HCT116 (cell line): ENCODE measurements at regions not wholly inside any gene's neighbourhood (a gene's known extent, or its start where the extent isn't known, plus 50 kb on each side); places are given as distances from the start of the nearest gene placed in this dataset.

Source experiments
- ATAC-seq: fragments of 200-7000 bp; cut with Tn5 transposase; 2 replicates; pipeline ENCODE4 v1.9.1; 2020; ENCODE audit warnings: mild to moderate bottlenecking, moderate library complexity
- BruUV-seq: library from RNA; stranded (reverse); fragments of 400-500 nt; replicated peaks from 2 replicates; lab custom pipeline; 2021; lab: Mats Ljungman, UMichigan
- CTCF ChIA-PET: fragments of 300-600 bp; sonication (Branson Sonifier 250); formaldehyde crosslinking; loops from one replicate; lab custom pipeline; 2021; ENCODE audit warnings: antibody characterized with exemption; lab: Charles Lee
- POLR2A ChIA-PET: fragments of 300-600, 350-600 bp; sonication (Branson Sonifier 250); formaldehyde crosslinking; loops from one replicate; lab custom pipeline; 2021; ENCODE audit warnings: antibody characterized with exemption; lab: Charles Lee
- RAD21 ChIA-PET, 2 experiments: fragments of 300-600 bp; sonication (Branson Sonifier 250); formaldehyde crosslinking; loops; one replicate each; lab custom pipeline; 2023; ENCODE audit warnings: low total read pairs in 2 of 2; ENCODE audit not compliant: uncharacterized antibody in 2 of 2, unreplicated experiment in 2 of 2, low non-redundant PET in 1 of 2; lab: Charles Lee
- DNase-seq: peaks from one replicate; pipeline ENCODE4 v3.0.0-alpha.2; 2010; ENCODE audit warnings: low read depth, low spot score
- H2AFZ ChIP-seq: fragments of 200-600 bp; shearing (Covaris generic), sonication (generic); 2 replicates; pipeline ENCODE4 v1.6.1; 2017; ENCODE audit warnings: low read depth, mixed run types, mixed read lengths, antibody characterized with exemption, low read length; ENCODE audit not compliant: poor library complexity, severe bottlenecking
- H3K27ac ChIP-seq: 2 replicates; pipeline ENCODE4 v1.5.1; 2012; ENCODE audit warnings: low read depth, low read length
- H3K27me3 ChIP-seq: fragments of 200-600 bp; sonication (generic); 2 replicates; pipeline ENCODE4 v1.6.1; 2016; ENCODE audit warnings: mixed run types, low read length, mixed read lengths; ENCODE audit not compliant: insufficient read depth
- H3K36me3 ChIP-seq, 2 experiments: fragments of 200-500 bp in 1 of 2; fragments of 200-600 bp in 1 of 2; sonication (Bioruptor generic) in 1 of 2; sonication (generic) in 1 of 2; 2 replicates each; pipeline versions ENCODE4 v1.5.1 to v1.6.1; 2014 to 2016; ENCODE audit warnings: low read length in 2 of 2, inconsistent platforms in 1 of 2, mixed read lengths in 1 of 2, mixed run types in 1 of 2; ENCODE audit not compliant: insufficient read depth in 2 of 2, control insufficient read depth in 1 of 2
- H3K4me1 ChIP-seq, 2 experiments: fragments of 200-600 bp in 1 of 2; sonication (generic) in 1 of 2; 2 replicates each; pipeline versions ENCODE4 v1.5.1 to v1.6.1; 2012 to 2017; ENCODE audit warnings: low read length in 2 of 2, inconsistent platforms in 1 of 2, mild to moderate bottlenecking in 1 of 2, mixed read lengths in 1 of 2, mixed run types in 1 of 2, moderate library complexity in 1 of 2; ENCODE audit not compliant: insufficient read depth in 2 of 2, control insufficient read depth in 1 of 2
- H3K4me2 ChIP-seq: fragments of 200-600 bp; sonication (generic); 2 replicates; pipeline ENCODE4 v1.6.1; 2017; ENCODE audit warnings: mixed run types, low read length, mixed read lengths
- H3K4me3 ChIP-seq, 2 experiments: fragments of 200-600 bp in 1 of 2; sonication (generic) in 1 of 2; replicated peaks in 1 of 2; 2 replicates each; pipeline ENCODE4 v1.5.1; 2011 to 2016; ENCODE audit warnings: low read length in 2 of 2, control low read depth in 1 of 2, low read depth in 1 of 2, mild to moderate bottlenecking in 1 of 2, mixed read lengths in 1 of 2, mixed run types in 1 of 2
- H3K79me2 ChIP-seq: fragments of 200-600 bp; sonication (generic); 2 replicates; pipeline ENCODE4 v1.6.1; 2017; ENCODE audit warnings: mild to moderate bottlenecking, mixed run types, low read length, moderate library complexity, mixed read lengths; ENCODE audit not compliant: insufficient read depth
- H3K9ac ChIP-seq: fragments of 200-600 bp; sonication (generic); 2 replicates; pipeline ENCODE4 v1.6.1; 2016; ENCODE audit warnings: low read length, mixed read lengths
- H3K9me2 ChIP-seq: fragments of 200-600 bp; sonication (generic), shearing (Covaris generic); 2 replicates; pipeline ENCODE4 v1.6.1; 2017; ENCODE audit warnings: mixed run types, mild to moderate bottlenecking, moderate library complexity; ENCODE audit not compliant: insufficient read depth
- H3K9me3 ChIP-seq, 2 experiments: fragments of 200-500 bp in 1 of 2; fragments of 200-600 bp in 1 of 2; sonication (Bioruptor generic) in 1 of 2; sonication (generic) in 1 of 2; 2 replicates each; pipeline ENCODE4 v1.6.1; 2014 to 2017; ENCODE audit warnings: low read length in 2 of 2, mixed read lengths in 2 of 2, inconsistent platforms in 1 of 2, low read depth in 1 of 2, mild to moderate bottlenecking in 1 of 2, mixed run types in 1 of 2, moderate library complexity in 1 of 2; ENCODE audit not compliant: control insufficient read depth in 1 of 2, insufficient read depth in 1 of 2
- H4K20me1 ChIP-seq: fragments of 200-600 bp; sonication (generic), shearing (Covaris generic); 2 replicates; pipeline ENCODE4 v1.6.1; 2017; ENCODE audit warnings: mixed run types, mild to moderate bottlenecking, moderate library complexity; ENCODE audit not compliant: insufficient read depth
- ATF3 ChIP-seq: IDR thresholded peaks from 2 replicates; pipeline ENCODE4 v1.6.1; 2012
- CBX3 ChIP-seq: IDR thresholded peaks from 2 replicates; pipeline ENCODE4 v1.6.1; 2012; ENCODE audit warnings: low read depth
- CEBPB ChIP-seq: IDR thresholded peaks from 2 replicates; pipeline ENCODE4 v1.6.1; 2012; ENCODE audit warnings: low read depth
- EGR1 ChIP-seq: IDR thresholded peaks from 2 replicates; pipeline ENCODE4 v1.6.1; 2012; ENCODE audit warnings: low read depth
- ELF1 ChIP-seq: IDR thresholded peaks from 2 replicates; pipeline ENCODE4 v1.6.1; 2012; ENCODE audit warnings: low read depth, borderline replicate concordance
- EZH2 ChIP-seq: fragments of 200-600 bp; sonication (generic); IDR thresholded peaks from 2 replicates; pipeline ENCODE4 v1.6.1; 2017; ENCODE audit warnings: antibody characterized with exemption, mixed run types
- FOSL1 ChIP-seq: IDR thresholded peaks from 2 replicates; pipeline ENCODE4 v1.6.1; 2012; ENCODE audit warnings: low read depth
- MAX ChIP-seq: IDR thresholded peaks from 2 replicates; pipeline ENCODE4 v1.6.1; 2012
- POLR2A ChIP-seq: IDR thresholded peaks from 2 replicates; pipeline ENCODE4 v1.7.0; 2011; ENCODE audit warnings: borderline replicate concordance; ENCODE audit not compliant: insufficient read depth, insufficient read length; ENCODE audit errors: extremely low read depth
- POLR2AphosphoS5 ChIP-seq: IDR thresholded peaks from 2 replicates; pipeline ENCODE4 v1.6.1; 2011; ENCODE audit warnings: mild to moderate bottlenecking, low read depth, low read length, moderate library complexity
- RAD21 ChIP-seq: IDR thresholded peaks from 2 replicates; pipeline ENCODE4 v1.6.1; 2012; ENCODE audit warnings: low read depth, mild to moderate bottlenecking
- REST ChIP-seq: IDR thresholded peaks from 2 replicates; pipeline ENCODE4 v1.6.1; 2012; ENCODE audit warnings: low read depth
- SP1 ChIP-seq: IDR thresholded peaks from 2 replicates; pipeline ENCODE4 v1.6.1; 2012; ENCODE audit warnings: low read depth
- TCF7L2 ChIP-seq: IDR thresholded peaks from 2 replicates; pipeline ENCODE4 v1.7.0; 2011; ENCODE audit warnings: borderline replicate concordance, inconsistent platforms; ENCODE audit not compliant: insufficient read depth, insufficient read length; ENCODE audit errors: extremely low read depth
- YY1 ChIP-seq: IDR thresholded peaks from 2 replicates; pipeline ENCODE4 v1.6.1; 2011; ENCODE audit warnings: low read length, low read depth, moderate library complexity, mild to moderate bottlenecking; ENCODE audit not compliant: insufficient replicate concordance; ENCODE audit errors: extremely low read depth
- ZBTB33 ChIP-seq: IDR thresholded peaks from 2 replicates; pipeline ENCODE4 v1.6.1; 2011; ENCODE audit warnings: mild to moderate bottlenecking, low read length, moderate library complexity; ENCODE audit not compliant: insufficient replicate concordance; ENCODE audit errors: extremely low read depth
- ZFX ChIP-seq: fragments of 450-650 bp; IDR thresholded peaks from 2 replicates; pipeline ENCODE4 v1.6.1; 2017
- intact Hi-C: fragments of 100-400 bp; cut with micrococcal nuclease; formaldehyde crosslinking; loops from 2 replicates; pipeline ENCODE4 v1.10.0; 2022

GRCh38 chr2:199646439-199646838, 188.7 kb upstream of the SATB2 start:
- Histone ChIP-seq H3K4me2 (no peak overlapping the region), H3K9me3 (no peaks in the 10 kb centered on the region), H3K27ac (no peak overlapping the region), H3K4me3 (no peak overlapping the region), H3K4me1 (no peaks in the 10 kb centered on the region), H3K36me3 (no peaks in the 10 kb centered on the region), H3K9me2 (no peaks in the 10 kb centered on the region), H3K27me3 (no peaks in the 10 kb centered on the region), H3K79me2 (no peaks in the 10 kb centered on the region), H2AFZ (no peak overlapping the region), H4K20me1 (no peaks in the 10 kb centered on the region), H3K9ac (no peak overlapping the region)
- TF ChIP-seq SP1, result no peak
- intact Hi-C loops, result no loop called here
- ATAC-seq, result no peak
- BruUV-seq, result no TSS peak
- RAD21 ChIA-PET, result no interaction called here
- no peak for DNase-seq
- CTCF ChIA-PET, result interaction anchor here (1.1 kb wide), 1 partner anchor 40 kb away, joined by 3 read pairs; no protein-coding TSS in a partner anchor
- POLR2A ChIA-PET, result no interaction called here

- no peak overlapping the region for H3K4me2 ChIP-seq
- no TSS peak for BruUV-seq
- no peaks in the 10 kb centered on the region for H3K36me3 ChIP-seq
- ATAC-seq, result no peak
- TF ChIP-seq YY1 (no peak), TCF7L2 (no peak), EGR1 (no peak), ZFX (no peak), ZBTB33 (no peak), MAX (no peak), POLR2AphosphoS5 (no peak), ATF3 (no peak), ELF1 (no peak), CEBPB (no peak), FOSL1 (no peak), EZH2 (no peak), RAD21 (no peak), POLR2A (no peak), REST (no peak), CBX3 (no peak)
- TF ChIP-seq, all 23 proteins: peak for 0
- no peak overlapping the region for H3K4me3 ChIP-seq
- H3K79me2 ChIP-seq, result no peaks in the 10 kb centered on the region
- no peak overlapping the region for H2AFZ ChIP-seq
- no peak for DNase-seq
- CTCF ChIA-PET, result no interaction called here
- no peaks in the 10 kb centered on the region for H3K4me1 ChIP-seq
- H3K27ac ChIP-seq, result no peak overlapping the region
- H3K9ac ChIP-seq, result no peak overlapping the region
- intact Hi-C loops, result no loop called here
- H4K20me1 ChIP-seq, result no peaks in the 10 kb centered on the region
- no peaks in the 10 kb centered on the region for H3K9me2 ChIP-seq
- H3K27me3 ChIP-seq, result peaks cover 5% of the 10 kb centered on the region
- POLR2A ChIA-PET, result no interaction called here
- RAD21 ChIA-PET, result no interaction called here
- H3K9me3 ChIP-seq, result no peaks in the 10 kb centered on the region
Observed at GRCh38 chr2:199631129-199631528, 173.4 kb upstream of the SATB2 start.
